ENCODE measurements at regions not wholly inside any gene's neighbourhood (a gene's known extent, or its start where the extent isn't known, plus 50 kb on each side); places are given as distances from the start of the nearest gene placed in this dataset.
"Not testable (repeated sequence)": the region's sequence is repeated elsewhere in the genome, so short reads cannot be mapped to it uniquely, and the experiment has no call there.

DNA sequence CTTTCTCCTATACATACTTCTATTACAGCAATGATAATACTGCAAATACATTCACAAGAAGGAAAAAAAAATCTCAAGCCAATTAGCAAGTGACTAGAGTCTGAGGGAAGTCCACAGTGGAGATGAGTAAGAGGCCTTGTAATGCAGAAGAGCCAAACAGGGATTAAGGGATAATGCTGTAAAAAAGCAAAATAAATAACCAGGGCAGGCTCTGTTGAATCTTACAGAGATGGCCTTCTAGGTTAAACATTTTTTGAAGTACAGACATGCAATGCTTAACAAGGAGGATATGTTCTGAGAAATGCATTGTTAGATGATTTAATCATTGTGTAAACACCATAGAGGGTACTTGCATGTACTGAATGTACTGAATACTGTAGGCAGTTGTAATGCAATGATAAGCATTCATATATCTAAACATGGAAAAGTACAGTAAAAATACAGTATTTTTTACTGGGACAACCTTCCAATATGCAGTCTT, 122.1 kb upstream of the RMDN2 start:
- DNase-seq (ENCODE audit: low spot score): no peak
- TF ChIP-seq CTCF (IDR thresholded peaks at IDR 0.05): no peak
- no peak overlapping the region for H3K27ac ChIP-seq
- no peak overlapping the region for H3K4me3 ChIP-seq

- H3K27ac ChIP-seq; H3K4me3 ChIP-seq; DNase-seq (ENCODE audit: low spot score): not testable (repeated sequence)
Measured at GRCh38 chr2:37806004-37806403, 119.1 kb upstream of the RMDN2 start.

- no peak for DNase-seq (ENCODE audit: low spot score)
- peak; percentile 32 for TF ChIP-seq CTCF (IDR thresholded peaks at IDR 0.05)
Measured at GRCh38 chr2:37809525-37809924, 115.6 kb upstream of the RMDN2 start.

DNA sequence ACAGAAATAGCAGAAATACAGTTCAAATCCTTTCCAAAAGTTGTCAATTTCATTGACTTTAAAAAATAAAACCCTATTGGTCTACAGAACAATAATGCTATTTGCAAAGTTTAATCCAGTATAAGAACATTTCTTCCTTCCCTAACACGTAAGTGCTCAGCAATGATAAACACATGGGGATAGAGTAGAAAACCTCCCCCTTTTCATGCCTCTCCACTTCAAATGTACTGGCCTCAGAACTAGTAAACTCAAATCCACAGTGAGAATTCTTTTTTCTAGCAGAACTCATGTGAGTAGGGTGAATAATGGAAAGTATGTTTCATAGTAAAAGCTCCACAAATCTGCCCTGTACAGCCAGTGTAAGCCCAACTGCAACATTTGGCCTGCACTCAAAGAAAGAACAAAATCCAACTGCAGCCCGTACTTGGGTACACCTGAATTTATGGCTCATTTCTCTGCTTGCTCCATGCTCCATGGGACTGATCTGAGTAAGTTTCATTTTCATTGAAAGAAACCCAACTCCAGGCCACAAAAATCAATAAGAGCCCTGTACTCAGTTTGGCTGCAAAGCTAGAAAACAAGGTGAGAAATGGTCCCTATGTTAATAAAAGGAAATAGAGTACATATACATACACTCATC, 115.0 kb upstream of the RMDN2 start:
- Histone ChIP-seq H3K4me3 (no peak overlapping the region), H3K27ac (peak overlapping the region in 1 of 2 donors; percentile 20)
- DNase-seq (ENCODE audit: low spot score): no peak
- TF ChIP-seq CTCF (IDR thresholded peaks at IDR 0.05): no peak

More at GRCh38 chr2:37809525-37809924, 115.6 kb upstream of the RMDN2 start:
- Histone ChIP-seq H3K27ac (peak overlapping the region in 1 of 2 donors; percentile 20), H3K4me3 (no peak overlapping the region)

- Histone ChIP-seq H3K27ac (no peak overlapping the region), H3K4me3 (no peak overlapping the region)
- TF ChIP-seq CTCF (IDR thresholded peaks at IDR 0.05): no peak
- DNase-seq (ENCODE audit: low spot score): no peak
Measured at GRCh38 chr2:37812414-37812813, 112.7 kb upstream of the RMDN2 start.

- H3K4me3 ChIP-seq: no peak overlapping the region
- TF ChIP-seq CTCF (IDR thresholded peaks at IDR 0.05): no peak
- no peak for DNase-seq (ENCODE audit: low spot score)
Measured at GRCh38 chr2:37812941-37813730, 112.0 kb upstream of the RMDN2 start.

GRCh38 chr2:37816036-37816435, 109.1 kb upstream of the RMDN2 start:
- Histone ChIP-seq H3K4me3 (no peak overlapping the region), H3K27ac (no peak overlapping the region)
- no peak for TF ChIP-seq CTCF (IDR thresholded peaks at IDR 0.05)
- DNase-seq (ENCODE audit: low spot score): no peak

More at GRCh38 chr2:37812941-37813730, 112.0 kb upstream of the RMDN2 start:
- H3K27ac ChIP-seq: no peak overlapping the region
